Activated CD4-positive, CD25-positive, alpha-beta regulatory T cell treated with anti-CD3 and anti-CD28 coated beads, Interleukin-2, amount 50 U/mL, for 24 hours (primary cell): ENCODE measurements at regions not wholly inside any gene's neighbourhood (a gene's known extent, or its start where the extent isn't known, plus 50 kb on each side); places are given as distances from the start of the nearest gene placed in this dataset.
"Not testable (repeated sequence)": the region's sequence is repeated elsewhere in the genome, so short reads cannot be mapped to it uniquely, and the experiment has no call there.

Experiments
- ATAC-seq, 2 donors: fragments of 150-1000 bp; cut with Tn5 transposase; one replicate each; pipeline ENCODE4 v1.10.0; 2021; ENCODE audit warnings: mild to moderate bottlenecking in 1 of 2, moderate library complexity in 1 of 2

DNA sequence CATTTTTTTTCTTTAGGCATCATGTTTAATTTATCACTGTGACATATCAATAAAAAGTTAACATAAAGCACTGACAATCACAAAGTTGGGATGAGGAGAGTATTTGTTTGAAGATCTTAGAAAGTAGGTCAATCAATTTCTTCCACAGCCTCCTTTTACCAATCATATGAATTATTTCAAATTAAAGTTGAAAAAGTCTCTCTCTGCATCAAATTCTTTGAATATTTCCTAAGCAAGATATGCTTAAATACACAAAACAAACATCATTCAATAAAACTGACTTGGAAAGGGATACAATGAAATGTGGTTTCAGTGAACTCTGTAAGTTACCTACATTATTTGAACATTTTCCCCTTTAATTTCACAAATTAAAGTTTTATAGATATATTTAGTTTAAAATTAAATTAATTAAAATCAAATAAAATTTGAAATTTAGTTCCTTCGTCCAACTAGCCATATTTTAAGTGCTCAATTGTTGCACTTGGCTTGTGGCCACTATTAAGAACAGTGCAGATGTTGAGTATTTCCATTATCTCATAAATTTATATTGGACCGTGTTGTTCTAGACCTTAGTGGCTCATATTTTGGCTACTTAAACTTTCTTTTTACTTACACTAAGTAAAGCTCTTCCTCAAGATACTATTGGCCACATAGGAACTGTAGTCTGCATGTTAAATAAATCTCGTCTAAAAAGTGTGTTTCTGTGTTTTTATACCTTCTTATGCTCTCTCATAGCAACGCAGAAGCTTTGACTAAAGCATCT lies 949.7 kb upstream of the NUDT12 start:
- no peak for ATAC-seq

DNA sequence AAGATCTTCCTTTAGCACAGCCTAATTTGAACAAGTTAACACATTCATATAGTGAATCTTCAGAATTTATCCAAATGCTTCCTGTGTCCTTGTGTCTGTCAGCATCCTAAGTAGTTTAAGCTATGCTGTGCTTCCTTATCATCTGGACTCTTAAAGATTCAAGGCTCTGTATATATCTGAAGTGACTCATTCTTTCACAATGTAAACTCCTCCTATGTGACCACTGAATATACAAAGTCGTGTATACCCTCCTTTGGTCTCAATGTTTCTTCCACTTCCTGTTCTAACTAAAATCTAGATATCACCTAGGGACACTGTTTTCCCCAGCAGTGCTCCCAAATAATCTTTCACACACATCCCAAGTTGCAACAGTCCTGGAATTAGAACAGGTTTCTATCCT lies 935.7 kb upstream of the NUDT12 start:
- ATAC-seq: no peak

DNA sequence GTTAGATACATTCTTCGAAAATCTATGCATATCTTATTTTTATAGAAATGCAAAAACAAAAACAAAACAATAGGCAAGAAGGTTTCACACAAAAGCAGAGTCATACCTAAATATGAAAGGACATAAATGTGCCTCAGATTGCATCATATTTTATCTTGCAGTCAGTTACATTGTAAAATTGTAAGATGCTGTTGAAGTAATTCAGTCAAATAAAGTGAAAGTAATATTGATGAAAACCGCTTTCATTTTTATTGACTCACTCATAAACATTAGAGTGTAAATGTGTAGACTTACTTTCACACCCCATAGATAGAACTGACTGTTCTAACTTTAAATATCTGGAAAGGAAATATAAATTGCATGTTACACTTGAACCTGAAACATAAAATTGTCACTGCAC lies 931.5 kb upstream of the NUDT12 start:
- no peak for ATAC-seq

DNA sequence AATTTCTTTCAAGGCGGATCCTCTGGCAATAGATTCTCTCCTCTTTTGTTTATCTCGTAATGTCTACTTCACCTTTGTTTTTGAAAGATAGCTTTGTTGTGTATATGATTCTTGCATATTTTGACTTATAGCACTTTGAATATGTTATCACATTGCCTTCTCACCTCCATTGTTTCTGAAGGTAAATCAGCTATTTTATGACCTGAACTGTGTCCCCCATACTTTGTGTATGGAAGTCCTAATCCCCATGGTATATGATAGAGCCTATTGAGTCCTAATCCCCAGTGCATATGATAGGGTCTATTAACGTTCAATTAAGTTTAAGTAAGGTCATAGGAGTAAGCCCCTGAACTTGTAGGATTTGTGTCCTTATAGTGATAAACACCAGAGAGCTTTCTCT lies 910.2 kb upstream of the NUDT12 start:
- ATAC-seq: no peak

DNA sequence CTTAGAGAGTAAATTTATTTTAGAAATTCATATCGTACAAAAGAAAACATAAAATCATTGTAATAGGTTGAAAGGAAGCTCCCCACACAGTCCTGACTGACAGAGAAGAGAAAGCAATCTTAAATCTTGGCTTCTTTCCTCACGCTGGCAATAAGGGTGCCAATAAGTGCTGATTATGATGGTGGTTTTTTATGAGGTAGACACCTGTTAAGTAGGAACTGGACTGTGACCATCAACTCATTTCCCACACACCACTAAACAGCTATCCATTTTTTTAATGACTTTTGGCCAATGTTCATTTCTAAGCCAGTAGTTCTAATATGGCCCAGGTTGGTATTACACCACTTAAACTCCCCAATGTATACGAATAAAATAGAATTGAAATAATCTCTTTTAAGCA lies 893.5 kb upstream of the NUDT12 start:
- ATAC-seq: no peak

DNA sequence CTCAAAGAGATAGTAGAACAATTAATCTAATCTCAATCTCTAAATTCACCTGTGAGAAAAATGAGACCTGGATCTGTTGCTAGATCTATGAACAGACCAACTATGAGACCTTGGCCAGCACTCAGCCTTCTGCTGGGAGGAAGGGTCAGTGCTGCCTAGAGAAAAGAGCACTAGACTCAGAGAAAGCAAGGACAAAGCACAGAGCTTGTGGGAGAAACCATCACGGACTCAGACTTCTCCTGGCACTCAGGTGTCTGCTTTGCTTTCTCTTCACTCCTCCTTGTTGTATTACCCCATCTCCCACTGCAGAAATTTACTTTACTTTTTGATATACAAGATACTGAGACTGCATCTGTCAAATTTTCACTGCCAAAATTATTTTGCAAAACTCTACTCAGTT lies 890.0 kb upstream of the NUDT12 start:
- ATAC-seq: no peak

DNA sequence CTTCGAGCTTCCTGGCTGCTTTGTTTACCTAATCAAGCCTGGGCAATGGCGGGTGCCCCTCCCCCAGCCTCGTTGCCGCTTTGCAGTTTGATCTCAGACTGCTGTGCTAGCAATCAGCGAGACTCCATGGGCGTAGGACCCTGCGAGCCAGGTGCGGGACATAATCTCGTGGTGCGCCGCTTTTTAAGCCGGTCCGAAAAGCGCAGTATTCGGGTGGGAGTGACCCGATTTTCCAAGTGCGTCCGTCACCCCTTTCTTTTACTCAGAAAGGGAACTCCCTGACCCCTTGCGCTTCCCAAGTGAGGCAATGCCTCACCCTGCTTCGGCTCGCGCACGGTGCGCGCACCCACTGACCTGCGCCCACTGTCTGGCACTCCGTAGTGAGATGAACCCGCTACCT lies 889.3 kb upstream of the NUDT12 start:
- not testable (repeated sequence) for ATAC-seq

DNA sequence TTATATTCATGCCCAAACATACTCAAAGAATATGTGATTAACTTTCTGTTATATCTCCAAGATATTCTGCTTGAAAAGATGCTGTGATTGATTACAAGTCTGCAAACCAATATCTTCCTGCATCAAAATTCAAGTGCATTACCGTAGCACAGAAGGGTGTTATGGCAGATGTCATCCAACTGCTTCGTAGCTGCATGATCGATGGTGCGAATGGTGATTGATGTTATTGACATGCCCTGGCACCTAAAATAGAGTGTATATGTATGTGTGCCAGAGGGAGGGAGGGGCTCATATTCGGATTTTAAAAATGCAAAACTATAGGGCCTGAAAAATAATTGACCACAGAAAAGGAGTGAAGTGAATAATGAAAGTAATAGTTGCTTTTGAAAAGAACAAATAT lies 882.1 kb upstream of the NUDT12 start:
- no peak for ATAC-seq

DNA sequence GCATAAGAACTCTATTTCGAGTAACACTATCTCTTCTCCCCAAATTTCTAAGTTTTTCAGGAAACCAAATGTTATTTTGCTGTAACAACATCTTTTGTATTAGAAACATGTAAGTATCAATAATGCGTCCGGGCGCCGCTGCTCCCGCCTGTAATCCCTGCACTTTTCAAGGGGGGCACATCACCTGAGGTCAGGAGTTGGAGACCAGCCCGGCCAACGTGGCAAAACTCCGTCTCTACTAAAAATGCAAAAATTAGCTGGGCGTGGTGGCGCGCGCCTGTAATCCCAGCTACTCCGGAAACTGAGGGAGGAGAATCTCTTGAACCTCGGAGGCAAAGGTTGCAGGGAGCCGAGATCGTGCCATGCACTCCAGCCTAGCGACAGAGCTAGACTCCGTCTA lies 881.1 kb upstream of the NUDT12 start:
- no peak for ATAC-seq

DNA sequence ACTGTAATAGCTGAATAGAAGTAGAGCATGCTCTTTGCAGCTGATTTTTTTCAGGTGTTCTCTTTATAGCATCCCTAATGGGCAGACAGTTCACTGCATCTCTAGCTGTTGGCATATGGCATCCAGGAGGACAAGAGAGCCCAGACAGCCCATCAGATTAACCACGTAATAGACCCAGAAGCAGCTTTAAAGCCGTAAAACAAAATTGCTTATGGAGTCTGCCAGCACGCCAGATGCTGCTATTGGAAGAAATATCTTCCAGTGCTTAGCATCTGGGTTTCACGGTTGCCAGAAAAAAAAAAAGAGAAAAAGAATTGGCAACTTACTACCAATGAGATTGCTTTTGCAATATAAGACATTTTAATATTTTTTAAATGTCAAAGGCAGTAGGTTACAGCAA lies 869.4 kb upstream of the NUDT12 start:
- no peak for ATAC-seq

DNA sequence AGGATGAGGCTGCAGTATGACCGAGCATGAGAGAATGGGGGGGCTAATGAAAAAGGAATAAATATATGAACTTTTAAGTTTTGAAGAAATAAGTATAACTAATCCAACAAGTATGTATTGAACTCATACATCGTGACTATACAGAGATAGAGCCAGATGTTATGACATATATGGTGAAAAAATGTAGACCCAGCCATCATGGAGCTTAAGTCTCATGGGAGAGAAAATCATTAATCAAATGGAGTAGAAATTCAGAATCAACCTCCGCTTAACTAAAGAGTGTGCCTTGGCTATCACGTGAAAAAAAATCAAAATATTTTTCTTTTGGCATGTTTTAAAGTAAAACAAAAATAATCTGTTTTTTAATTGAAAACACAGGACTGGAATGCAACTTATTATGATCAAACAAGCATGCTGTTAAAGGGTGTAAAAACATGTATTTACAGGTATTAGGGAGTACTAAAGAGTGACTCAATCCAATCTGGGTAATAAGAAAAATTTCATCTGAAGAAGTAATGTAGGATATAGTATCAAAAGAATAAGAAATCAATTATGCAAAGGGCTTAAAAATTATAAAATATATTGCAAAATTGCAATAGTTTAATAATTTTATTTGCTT lies 868.5 kb upstream of the NUDT12 start:
- no peak for ATAC-seq

DNA sequence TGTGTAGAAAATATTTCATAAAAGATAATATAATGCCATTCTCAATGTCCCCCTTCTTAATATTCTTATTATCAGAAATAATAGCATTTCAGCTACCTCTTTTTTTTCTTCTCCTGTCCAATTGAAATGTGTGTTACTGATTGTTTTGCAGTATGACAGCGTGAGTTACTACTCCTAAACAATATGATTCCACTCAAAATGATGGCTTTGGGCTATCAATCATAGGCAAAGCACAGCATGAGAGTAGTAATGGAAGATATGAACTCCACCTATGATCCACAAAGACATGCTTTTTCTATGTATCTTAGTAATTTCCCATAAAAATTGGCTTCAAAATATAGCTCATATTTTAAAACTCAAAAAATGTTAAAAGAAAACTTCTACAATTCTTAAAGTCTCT lies 867.3 kb upstream of the NUDT12 start:
- ATAC-seq: no peak

DNA sequence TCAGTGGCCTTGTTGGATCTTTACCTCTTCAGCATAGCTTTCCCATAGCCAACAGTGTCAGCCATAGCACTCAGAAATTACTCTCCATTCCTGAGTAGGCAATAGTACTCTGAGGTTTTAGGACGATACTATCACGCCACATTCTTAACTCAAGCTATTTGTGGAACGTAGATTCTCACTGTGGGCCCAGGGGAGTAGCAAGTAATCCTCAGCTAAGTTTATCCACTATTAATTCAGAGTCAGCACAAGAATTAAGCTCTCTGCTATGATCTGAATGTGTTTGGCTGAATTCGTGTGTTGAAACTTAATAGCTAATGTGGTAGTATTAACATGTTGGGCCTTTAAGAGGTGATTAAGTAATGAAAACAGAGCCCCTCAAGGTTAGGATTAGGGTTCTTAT lies 858.8 kb upstream of the NUDT12 start:
- no peak for ATAC-seq

DNA sequence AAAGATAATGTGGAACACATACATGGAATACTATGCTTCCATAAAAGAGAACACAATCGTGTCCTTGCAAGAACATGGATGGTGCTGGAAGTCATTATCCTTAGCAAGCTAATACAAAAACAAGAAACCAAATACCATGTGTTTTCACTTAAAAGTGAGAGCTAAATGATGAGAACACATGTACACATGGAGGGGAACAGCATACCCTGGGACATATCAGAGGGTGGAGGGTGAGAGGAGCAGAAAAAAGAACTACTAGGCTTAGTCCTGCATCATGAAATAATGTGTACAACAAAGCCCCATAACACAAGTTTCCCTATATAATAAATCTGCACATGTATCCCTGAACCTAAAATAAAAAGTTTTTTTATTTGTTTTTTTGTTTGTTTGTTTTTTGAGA lies 855.5 kb upstream of the NUDT12 start:
- ATAC-seq: no peak

DNA sequence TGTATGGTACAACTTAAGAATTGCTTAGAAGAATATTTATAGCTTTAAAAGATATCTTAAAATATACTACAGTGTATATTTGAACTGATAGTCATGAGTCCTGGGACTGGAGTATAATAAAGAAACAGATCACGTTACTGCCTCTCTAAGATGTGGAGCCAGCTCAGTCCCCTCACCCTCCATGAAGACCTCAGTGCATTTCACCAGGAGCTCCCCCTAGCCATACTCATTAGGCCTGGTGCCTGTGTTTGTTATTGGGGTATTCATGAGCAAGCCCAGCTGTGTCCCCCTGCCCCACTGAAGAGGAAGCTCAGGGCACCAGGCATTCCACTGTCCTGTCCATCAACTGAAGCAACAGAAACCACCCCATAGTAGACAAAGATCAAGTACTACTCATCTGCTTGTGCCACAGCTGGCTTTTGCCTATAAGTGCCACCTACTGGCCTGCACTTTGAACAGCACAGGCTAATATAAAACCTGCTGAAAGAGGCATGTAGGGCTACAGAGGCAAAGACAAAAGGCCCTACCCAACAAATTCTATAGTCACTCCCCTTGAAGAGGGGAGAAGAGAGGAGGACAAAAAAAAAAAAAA lies 850.2 kb upstream of the NUDT12 start:
- ATAC-seq: no peak

DNA sequence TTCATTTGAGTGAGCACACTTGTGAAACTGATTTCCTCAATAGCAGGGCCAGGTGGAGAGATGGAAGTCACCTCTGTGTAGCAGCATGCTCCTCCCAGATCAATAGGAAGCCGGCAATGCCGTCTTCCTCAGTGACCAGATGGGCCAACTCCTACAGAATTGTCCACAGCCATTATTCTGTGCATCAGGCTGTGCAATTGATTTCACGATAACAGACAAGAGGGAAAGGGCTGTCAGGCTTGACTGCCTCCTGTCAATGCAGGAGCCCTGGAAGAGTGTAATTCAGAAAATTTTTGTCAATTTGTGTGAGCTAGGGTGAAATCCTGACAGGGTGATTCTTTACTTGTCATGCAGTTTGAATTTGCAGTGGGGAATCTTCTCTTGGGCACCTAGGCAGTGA lies 838.4 kb upstream of the NUDT12 start:
- ATAC-seq: no peak

DNA sequence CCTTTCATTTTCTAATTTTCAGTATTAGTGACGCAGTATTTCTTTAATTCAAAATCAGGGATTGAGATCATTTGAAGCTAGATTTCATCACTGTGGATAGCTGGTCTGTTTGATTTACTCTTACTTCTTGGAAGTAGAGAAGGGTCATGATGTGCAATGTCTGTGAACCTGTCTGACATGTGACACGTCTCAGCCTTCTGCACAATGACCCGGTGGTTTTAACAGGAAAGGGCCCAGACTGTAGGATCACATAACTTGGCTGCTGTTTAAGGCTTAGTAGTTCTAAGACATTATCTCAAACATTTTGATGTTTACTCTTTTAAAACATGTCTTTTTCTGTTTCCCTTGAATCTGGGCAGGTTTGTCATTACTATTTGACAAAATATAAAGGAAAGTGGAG lies 823.3 kb upstream of the NUDT12 start:
- ATAC-seq: no peak

DNA sequence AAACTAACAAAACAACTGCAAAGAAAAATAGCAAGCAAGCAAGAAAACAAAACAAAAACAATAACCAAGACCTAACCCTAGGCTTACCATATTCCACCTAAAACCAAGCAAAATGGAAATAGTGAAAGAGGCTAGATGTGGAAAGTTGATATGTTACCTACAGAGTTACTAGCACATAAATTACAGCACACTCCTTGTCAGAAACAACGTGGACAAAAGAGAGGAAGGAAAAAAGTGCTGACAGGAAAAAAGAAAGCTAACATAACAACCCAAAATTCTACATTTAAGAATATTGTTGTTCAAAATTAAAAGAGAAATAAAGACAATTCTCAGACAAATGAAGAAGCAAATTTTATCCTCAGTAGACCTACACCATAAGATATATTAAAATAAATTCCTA lies 812.8 kb upstream of the NUDT12 start:
- no peak for ATAC-seq

DNA sequence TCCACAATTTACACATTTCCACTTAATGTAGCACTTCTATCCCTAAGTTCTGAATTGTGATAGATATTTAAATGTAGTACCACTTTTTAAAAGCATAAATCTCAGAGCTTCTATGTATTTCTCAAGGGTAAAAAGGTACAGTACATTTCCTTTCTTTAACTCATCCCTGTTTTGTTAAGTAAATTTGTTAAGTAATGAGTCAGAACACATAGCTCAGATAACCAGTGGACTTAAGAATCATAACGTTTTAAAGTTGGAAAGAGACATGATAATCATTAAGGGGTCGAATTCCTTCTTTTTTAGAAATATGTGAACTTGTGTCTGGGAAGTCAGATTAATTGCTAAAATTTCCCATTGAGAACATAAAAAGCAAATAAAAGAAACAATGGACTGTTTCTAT lies 810.2 kb upstream of the NUDT12 start:
- no peak for ATAC-seq

DNA sequence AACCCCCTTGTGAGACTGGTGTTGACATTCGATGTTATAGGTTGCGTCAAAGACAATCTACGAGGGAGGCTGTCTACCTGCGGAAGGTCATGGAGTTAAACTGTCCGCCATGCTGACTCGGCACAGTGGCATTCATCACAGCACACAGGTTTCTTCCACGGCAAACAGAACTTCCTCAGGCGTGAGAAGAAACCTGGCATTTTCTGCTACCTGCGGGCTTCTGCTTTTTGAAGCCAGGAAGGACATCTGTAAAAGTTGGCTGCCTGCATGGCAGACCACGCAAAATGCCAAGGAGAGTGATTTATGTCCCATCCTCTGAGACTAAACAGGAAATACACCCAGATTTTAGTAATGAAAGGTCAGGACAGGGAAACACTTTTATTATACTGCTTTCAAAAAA lies 809.8 kb upstream of the NUDT12 start:
- no peak for ATAC-seq

DNA sequence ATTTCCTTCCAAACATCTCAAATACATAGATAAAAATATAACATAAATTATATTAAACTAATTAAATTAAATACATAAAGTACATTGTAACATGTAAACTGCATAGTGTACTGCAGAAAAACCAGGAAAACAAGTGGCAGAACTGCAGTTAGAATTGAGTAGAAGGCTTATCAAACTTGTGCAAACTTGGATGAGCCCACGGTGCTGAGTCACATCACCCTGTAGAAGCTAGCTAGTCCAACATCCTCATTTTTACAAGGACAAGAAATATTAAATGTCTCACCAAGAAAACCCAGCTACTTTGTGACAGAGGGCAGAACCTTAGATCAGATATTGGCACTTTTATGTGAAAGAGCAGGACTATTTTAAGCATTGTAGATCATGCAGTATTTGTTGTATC lies 807.9 kb upstream of the NUDT12 start:
- ATAC-seq: no peak

DNA sequence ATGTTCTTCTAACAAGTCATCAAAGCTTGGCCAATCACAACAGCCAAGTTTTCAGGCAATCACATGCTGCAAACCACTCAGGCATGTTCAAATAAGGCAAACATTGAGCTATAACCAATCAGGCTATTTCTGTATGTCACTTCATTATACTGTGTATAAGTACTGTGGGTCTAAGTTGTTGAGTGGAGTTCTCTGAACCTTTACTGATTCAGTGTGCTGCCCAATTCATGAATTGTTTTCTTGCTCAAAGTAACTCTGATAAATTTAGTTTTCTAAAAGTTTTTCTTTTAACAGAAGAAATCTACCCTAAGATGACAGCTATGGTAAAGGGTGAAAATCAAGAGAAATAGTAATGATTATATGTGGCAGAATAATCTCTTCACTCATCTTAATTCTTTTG lies 805.4 kb upstream of the NUDT12 start:
- ATAC-seq: no peak

DNA sequence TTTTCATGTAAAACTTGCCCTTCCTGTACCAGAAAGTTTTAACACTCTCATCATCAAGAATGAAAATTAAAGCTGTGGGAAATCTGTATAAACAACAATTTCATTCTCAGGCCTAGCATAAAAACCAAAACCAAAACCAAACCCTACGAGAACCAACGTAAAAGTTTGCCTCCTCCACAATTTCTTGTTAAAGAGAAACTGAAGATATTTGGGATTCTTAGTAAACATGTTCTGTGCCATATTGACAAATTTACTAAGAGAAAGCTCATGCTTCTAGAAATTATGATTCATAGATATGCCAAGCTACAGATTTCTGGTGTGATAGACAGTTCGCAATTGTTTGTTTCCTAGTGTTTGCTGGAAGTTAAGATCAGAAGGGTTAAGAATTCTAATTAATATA lies 801.0 kb upstream of the NUDT12 start:
- no peak for ATAC-seq

DNA sequence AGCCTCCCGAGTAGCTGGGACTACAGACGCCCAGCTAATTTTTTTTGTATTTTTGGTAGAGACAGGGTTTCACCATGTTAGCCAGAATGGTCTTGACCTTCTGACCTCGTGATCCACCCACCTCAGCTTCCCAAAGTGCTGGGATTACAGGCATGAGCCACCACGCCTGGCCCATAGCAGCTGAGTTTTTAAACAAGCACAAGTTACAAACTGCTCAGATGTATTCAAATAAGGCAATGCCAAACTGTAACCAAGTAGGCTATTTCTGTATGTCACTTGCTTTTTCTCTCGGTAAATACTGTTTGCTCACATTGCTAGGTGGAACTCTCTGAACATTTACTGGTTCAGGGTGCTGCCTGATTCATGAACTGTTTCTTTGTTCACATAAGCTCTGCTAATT lies 799.3 kb upstream of the NUDT12 start:
- no peak for ATAC-seq

DNA sequence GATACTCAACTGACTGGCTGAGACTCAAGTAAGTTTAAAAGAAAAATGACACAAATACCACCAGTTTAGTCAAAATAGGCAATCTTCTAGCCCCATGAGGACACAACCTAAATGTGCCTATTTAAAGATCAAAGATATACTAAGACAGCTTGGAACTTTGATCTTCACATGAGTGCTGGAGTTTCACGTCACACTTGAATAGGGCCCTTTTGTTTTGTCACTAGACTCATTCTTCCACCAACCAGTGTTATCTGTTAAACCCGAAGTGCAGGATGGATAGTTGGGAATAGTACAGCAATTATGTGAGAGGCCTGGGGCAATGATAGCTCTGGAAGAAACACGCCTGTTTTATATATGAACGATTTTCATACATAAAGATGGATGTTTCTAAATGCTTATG lies 792.8 kb upstream of the NUDT12 start:
- ATAC-seq: no peak
